SK-N-DZ (cell line): ENCODE measurements at regions not wholly inside any gene's neighbourhood (a gene's known extent, or its start where the extent isn't known, plus 50 kb on each side); places are given as distances from the start of the nearest gene placed in this dataset.
"Not testable (repeated sequence)": the region's sequence is repeated elsewhere in the genome, so short reads cannot be mapped to it uniquely, and the experiment has no call there.

Experiments
- DNase-seq: peaks from one replicate; pipeline ENCODE4 v3.0.0-alpha.2; 2015; ENCODE audit warnings: low spot score

DNA sequence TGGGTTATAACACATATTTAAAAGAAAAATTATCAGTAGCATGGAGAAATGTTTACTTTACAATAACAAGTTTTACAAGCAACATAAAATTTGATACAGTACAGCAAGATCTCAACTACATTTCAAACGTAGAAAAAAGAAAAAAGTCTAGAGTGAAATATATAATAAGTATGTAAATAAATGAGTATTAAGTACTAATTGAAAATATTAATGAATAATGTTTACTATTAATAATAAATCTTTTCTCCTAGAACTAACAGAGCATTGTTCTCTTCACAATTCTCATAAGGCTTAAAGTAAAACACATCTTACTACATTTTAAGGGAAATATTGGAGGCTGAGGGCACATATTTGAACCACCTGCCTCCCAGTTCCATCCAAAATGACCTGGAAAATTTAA, 72.1 kb downstream of the TMEM212 start:
- no peak for DNase-seq

GRCh38 chr3:171916888-171917287, 73.7 kb downstream of the TMEM212 start:
- DNase-seq: no peak

GRCh38 chr3:171922629-171923028, 79.5 kb downstream of the TMEM212 start:
- not testable (repeated sequence) for DNase-seq

DNA sequence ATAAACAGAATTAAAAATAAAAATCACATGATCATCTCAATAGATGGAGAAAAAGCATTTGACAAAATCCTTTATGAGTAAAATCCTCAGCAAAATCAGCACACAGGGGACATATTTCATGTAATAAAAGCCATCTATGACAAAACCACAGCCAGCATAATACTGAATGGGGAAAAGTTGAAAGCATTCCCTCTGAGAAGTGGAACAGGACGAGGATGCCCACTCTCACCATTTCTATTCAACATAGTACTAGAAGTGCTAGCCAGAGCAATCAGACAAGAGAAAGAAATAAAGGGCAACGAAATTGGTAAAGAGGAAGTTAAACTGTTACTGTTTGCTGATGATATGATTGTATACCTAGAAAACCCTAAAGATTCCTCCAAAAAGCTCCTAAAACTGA, 80.5 kb downstream of the TMEM212 start:
- DNase-seq: not testable (repeated sequence)

GRCh38 chr3:171924864-171925263, 81.7 kb downstream of the TMEM212 start:
- DNase-seq: not testable (repeated sequence)

- DNase-seq: no peak
These were observed 89.0 kb downstream of the TMEM212 start for GRCh38 chr3:171932153-171932611.

DNA sequence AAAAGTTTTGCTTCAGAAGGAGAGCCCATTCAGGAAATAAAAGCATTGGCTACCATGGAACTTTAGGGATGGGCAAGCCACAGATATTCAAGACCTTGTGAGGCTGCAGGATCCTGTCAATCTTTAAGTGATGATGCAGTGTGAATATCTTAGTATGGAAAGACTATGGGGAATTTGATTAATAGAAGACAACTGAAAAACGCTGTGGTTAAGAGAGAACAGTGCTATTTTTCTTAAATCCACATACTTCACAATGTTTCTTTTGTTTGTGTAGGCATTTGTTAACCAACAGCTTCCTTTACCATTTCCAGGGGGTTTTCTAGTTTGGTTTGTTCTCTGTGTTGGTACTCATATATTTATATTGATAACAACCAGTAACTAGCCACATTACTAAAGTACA, 90.3 kb downstream of the TMEM212 start:
- DNase-seq: no peak

DNA sequence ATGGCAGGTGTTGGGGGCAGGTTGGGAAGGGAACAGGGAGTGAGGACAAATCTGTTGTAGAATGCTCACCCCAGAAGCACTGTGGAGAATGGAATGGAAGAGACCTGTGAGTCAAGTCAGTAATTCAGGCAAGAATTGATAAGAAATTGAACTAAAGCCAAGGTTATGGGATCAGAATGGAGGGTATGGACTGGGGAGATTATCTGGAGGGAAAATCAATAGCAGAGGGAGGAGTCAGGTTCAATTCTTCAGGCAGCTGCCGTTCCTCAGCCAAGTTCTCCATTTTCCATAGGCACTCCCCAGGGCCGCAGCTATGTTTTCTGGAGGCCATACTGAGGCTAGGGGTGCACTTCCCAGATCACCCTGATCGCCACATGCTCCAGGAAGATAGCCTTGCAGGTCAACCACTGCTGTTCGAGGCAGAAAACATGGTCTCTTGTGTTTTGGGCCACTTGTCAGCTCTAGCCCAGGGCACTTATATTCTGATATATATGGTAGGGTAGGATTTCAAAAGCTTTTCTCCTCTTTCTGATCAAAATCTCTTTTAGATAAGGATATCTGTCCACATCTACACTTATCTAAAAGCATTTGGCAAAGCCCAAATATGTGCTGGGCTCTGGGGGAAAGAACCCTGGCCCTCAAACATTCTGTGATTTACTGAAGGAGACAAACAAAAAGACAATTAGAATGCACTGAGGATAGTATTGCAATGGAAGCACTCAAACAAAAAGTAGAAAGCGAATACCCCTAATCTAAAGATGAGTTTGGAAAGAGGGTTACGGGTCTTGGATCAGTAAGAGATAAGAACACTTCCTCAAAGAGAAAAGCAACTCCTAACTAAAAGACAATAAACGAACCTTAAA, 92.3 kb downstream of the TMEM212 start:
- no peak for DNase-seq

- no peak for DNase-seq
These were observed 93.2 kb downstream of the TMEM212 start for GRCh38 chr3:171936191-171936841.

DNA sequence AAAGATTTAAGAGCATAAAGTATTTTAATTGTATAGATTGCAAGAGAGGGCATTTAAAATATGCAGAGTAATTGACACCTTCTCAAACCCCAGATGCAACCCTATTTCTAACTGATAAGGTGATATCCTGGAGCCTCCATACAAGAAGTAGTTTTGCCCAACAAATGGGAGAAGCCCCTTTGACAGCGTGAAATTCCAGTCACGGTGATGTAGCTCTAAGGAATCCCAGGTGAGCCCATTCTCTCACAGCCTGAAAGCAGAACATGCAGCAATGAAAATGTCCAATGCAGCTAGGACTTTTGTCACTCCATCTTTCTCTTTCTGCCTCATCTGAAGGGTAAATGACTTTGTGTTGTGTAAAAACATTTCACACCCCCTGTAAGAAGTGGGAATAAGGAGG, 96.4 kb downstream of the TMEM212 start:
- DNase-seq: no peak

- no peak for DNase-seq
These were observed 97.1 kb downstream of the TMEM212 start for GRCh38 chr3:171940151-171940649.

GRCh38 chr3:171943262-171944117, 95.9 kb upstream of the FNDC3B start:
- DNase-seq: no peak

DNA sequence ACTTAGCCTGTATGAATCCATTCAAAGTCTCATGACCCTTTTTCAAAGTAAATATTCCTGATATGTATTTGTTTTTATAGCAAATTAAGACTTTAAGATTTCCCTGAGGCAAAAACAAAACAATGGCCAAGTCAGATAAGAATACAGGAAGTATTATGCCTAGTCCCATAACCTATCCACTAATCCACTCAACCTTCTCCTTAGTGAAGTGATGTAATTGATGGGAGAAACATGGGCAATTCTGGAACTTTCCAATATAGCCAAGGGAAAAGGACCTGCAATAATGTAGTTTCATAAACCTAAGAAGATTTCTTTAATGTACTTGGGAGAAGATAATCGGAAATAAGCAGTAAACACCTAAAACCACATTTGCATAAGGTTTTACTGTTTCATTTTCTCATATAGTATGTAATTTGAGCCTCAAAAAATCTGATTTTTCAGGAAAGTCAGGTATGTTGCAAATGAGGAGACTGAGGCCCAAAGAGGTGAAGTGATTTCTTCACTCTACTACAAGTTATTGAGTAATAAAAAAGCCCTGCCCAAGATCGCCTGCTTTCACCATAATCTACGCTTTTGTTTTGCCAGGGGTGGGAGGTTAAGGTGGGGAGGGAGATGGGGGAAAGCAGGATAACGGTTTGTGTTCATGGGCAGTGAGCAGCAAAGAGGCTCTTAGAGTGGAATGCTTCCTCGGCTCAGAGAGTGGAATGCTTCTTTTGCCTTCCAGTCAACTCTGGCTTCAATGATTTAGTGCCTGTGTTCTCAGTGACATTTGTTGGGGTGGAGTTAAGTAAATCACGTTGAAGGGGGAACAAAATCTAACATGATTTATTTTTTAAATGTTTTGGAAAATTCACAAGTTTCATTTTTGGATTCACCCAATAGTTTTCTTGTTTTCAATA, 95.0 kb upstream of the FNDC3B start:
- DNase-seq: no peak

- DNase-seq: no peak
These were observed 90.7 kb upstream of the FNDC3B start for GRCh38 chr3:171948674-171949073.

- DNase-seq: no peak
These were observed 89.8 kb upstream of the FNDC3B start for GRCh38 chr3:171949554-171949953.

- no peak for DNase-seq
These were observed 89.0 kb upstream of the FNDC3B start for GRCh38 chr3:171950373-171950772.

DNA sequence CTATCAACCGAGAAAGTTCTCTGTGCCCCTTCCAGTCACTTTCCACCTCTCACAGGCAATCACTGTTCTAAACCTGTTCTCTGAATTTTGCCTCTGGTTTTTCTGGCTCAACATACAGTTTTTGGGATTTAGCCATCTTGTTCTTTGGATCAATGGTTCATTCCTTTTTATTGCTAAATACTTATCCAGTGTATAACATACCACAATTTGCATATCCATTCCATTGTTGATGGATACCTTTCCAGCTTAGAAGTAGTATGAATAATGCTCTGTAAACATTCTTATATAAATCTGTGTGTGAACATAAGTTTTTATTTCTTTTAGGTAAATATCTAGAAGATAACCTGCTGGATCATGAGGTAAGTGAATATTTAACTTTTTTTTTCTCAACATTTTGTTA, 87.8 kb upstream of the FNDC3B start:
- no peak for DNase-seq

DNA sequence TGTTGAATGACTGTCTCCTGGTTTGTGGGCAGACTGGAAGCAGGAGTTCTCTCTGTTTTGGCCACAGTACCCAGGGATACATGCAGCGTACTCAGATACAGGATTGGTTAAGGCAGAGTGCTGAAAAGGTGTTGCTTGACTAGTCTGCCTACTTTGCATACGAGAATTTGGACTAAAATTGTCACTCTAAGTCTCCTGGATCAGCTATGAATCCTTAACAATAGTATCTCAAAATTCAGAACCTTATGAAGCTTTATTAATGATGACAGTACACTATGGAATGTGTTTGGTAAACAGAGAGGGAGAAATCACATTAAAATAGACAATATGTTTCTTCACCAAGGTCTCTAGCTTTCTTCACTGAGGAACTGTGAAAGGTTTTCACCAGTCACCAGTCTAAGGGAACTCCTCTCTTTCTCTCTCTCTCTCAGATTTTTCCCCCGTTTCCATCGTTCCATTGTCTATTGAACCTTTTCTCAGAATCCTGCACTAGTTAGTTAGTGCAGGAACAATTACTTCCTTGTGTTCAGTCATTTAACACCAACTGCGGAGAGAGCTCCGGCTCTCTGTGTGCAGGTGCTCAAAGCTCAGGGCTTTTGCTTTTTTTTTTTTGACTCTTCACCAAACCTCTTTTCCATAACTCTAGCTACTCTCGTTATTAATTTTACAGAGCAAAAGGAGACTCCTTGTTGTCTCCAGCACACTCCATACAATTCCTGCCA, 85.9 kb upstream of the FNDC3B start:
- DNase-seq: no peak

- peak; percentile 43 for DNase-seq
These were observed 84.5 kb upstream of the FNDC3B start for GRCh38 chr3:171954690-171955383.
